GM19397 (cell line): ENCODE measurements at regions not wholly inside any gene's neighbourhood (a gene's known extent, or its start where the extent isn't known, plus 50 kb on each side); places are given as distances from the start of the nearest gene placed in this dataset.

Source experiments
- ATAC-seq: cut with Tn5 transposase; IDR thresholded peaks from one replicate; pipeline ENCODE4 v1.9.1; 2021; ENCODE audit warnings: mild to moderate bottlenecking, moderate library complexity; ENCODE audit not compliant: unreplicated experiment

GRCh38 chr18:29629493-29630036 lies 1413.0 kb downstream of the DSC3 start:
- no peak for ATAC-seq

GRCh38 chr18:29626094-29626493 lies 1416.4 kb downstream of the DSC3 start:
- no peak for ATAC-seq

- no peak for ATAC-seq
These were observed 1425.7 kb downstream of the DSC3 start for GRCh38 chr18:29616867-29617266.

- ATAC-seq: no peak
These were observed 1432.1 kb upstream of the CDH2 start for GRCh38 chr18:29608982-29609381.

- no peak for ATAC-seq
These were observed 1428.4 kb upstream of the CDH2 start for GRCh38 chr18:29605365-29605764.

GRCh38 chr18:29596959-29597358 lies 1420.0 kb upstream of the CDH2 start:
- no peak for ATAC-seq

GRCh38 chr18:29594493-29594892 lies 1417.6 kb upstream of the CDH2 start:
- no peak for ATAC-seq

GRCh38 chr18:29588446-29589100 lies 1411.6 kb upstream of the CDH2 start:
- ATAC-seq: no peak

GRCh38 chr18:29586210-29586609 lies 1409.3 kb upstream of the CDH2 start:
- ATAC-seq: no peak

- no peak for ATAC-seq
These were observed 1383.3 kb upstream of the CDH2 start for GRCh38 chr18:29560270-29560669.

- ATAC-seq: no peak
These were observed 1379.1 kb upstream of the CDH2 start for GRCh38 chr18:29556070-29556469.

GRCh38 chr18:29549759-29550158 lies 1372.8 kb upstream of the CDH2 start:
- ATAC-seq: no peak

- no peak for ATAC-seq
These were observed 1370.7 kb upstream of the CDH2 start for GRCh38 chr18:29547626-29548025.

- ATAC-seq: no peak
These were observed 1363.6 kb upstream of the CDH2 start for GRCh38 chr18:29540548-29540947.

- ATAC-seq: no peak
These were observed 1354.8 kb upstream of the CDH2 start for GRCh38 chr18:29531746-29532145.

GRCh38 chr18:29523371-29523770 lies 1346.4 kb upstream of the CDH2 start:
- ATAC-seq: no peak

GRCh38 chr18:29512761-29513160 lies 1335.8 kb upstream of the CDH2 start:
- ATAC-seq: no peak

- no peak for ATAC-seq
These were observed 1335.3 kb upstream of the CDH2 start for GRCh38 chr18:29512203-29512602.

GRCh38 chr18:29501952-29502351 lies 1325.0 kb upstream of the CDH2 start:
- no peak for ATAC-seq

- ATAC-seq: no peak
These were observed 1319.3 kb upstream of the CDH2 start for GRCh38 chr18:29496152-29496680.

- ATAC-seq: no peak
These were observed 1317.4 kb upstream of the CDH2 start for GRCh38 chr18:29494371-29494770.

- ATAC-seq: no peak
These were observed 1315.0 kb upstream of the CDH2 start for GRCh38 chr18:29491907-29492306.

- ATAC-seq: no peak
These were observed 1311.7 kb upstream of the CDH2 start for GRCh38 chr18:29488617-29489016.
